IgD-negative memory B cell (primary cell): ENCODE measurements at regions not wholly inside any gene's neighbourhood (a gene's known extent, or its start where the extent isn't known, plus 50 kb on each side); places are given as distances from the start of the nearest gene placed in this dataset.

Experiments
- H3K27ac Mint-ChIP-seq, 3 donors: one replicate each; pipeline ENCODE4 v1.8.0; 2020 to 2022; ENCODE audit warnings: mild to moderate bottlenecking in 3 of 3, mixed read lengths in 3 of 3, moderate library complexity in 1 of 3
- H3K27me3 Mint-ChIP-seq: one replicate; pipeline ENCODE4 v1.8.0; 2021; ENCODE audit warnings: mixed read lengths
- H3K36me3 Mint-ChIP-seq: one replicate; pipeline ENCODE4 v1.8.0; 2020; ENCODE audit warnings: mild to moderate bottlenecking, mixed read lengths
- H3K4me1 Mint-ChIP-seq, 3 donors: one replicate each; pipeline ENCODE4 v1.8.0; 2020 to 2022; ENCODE audit warnings: mixed read lengths in 3 of 3, mild to moderate bottlenecking in 1 of 3
- H3K4me3 Mint-ChIP-seq, 4 donors: one replicate each; pipeline ENCODE4 v1.8.0; 2020 to 2022; ENCODE audit warnings: mild to moderate bottlenecking in 4 of 4, mixed read lengths in 4 of 4, moderate library complexity in 3 of 4
- H3K9me3 Mint-ChIP-seq, 3 donors: one replicate each; pipeline ENCODE4 v1.8.0; 2020 to 2021; ENCODE audit warnings: mixed read lengths in 3 of 3, mild to moderate bottlenecking in 1 of 3

DNA sequence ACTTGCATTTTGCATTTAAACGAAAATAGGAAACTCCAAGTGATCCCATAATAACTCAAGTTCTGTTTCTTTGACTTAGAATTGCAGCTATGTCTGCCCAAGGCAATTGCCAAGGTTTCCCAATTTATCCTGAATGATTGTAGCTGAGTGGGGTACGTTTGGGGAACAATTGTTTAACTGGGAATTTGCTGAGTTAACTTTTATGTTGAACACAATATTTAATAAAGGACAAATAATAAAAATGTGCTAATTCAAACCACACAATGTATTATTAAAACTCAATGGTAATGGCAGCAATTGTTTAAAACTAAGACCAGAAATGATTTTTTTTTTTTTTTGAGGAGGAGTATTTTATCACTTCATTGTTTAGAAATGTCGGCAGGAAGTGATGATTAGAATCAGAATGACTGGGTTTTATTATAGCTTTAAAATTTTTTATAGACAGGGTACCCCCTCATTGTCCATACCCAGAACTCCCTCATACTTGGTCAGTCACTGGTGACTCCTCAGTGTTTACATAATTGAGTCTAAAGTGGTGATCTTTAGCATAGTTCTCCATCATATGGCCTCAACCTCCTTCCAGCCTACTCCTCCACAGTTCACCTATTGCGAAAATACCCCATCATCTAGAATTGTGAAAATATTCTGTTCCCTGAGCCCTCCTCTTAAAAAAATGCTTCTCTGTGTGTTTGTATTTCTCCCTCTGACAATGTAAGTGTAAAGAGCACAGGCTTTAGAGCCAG is 389.2 kb upstream of the CITED2 start:
- Mint-ChIP-seq H3K27ac (no peak overlapping the region), H3K4me1 (no peaks in the 10 kb centered on the region), H3K27me3 (no peaks in the 10 kb centered on the region), H3K9me3 (no peaks in the 10 kb centered on the region), H3K36me3 (no peaks in the 10 kb centered on the region), H3K4me3 (no peak overlapping the region)

DNA sequence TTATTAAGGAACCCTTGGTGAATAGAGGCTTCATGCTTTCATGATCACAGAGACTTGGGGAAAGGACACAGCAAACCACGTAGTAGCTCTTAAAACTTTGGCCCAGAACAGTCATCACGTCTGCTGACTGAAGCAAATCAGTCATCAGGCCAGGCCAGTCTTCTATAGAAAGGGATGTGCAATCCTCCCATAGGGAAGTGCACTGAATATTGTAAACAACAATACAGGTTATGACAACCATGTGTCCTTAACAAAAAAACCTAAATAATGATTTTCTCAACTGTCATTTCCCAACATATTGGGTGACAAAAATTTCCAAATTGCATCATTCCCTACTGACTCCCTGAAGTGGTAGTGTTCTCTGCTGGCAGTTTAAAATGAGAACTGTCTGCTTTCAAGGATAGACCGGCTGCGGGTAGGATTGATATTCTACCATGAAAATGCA is 388.2 kb upstream of the CITED2 start:
- Mint-ChIP-seq H3K27ac (no peak overlapping the region), H3K4me1 (no peaks in the 10 kb centered on the region)

DNA sequence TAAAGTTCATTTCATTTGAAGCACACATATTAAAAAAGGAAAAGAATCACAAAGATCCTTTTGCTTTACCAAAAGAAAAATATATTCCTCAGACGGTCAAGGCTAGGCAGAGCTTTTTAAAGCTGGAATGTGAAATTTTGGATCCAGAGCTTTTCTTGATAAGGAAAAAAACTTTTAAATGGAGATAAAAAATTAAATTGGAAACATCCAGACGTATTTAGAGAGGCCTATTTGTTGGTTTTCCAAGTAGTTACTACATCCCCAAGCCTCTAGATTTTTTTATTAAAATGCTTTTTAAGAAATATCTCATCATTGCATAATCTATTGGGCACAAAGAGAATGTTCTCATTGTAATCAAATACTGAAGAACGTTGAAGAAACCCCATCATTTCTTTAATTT is 385.7 kb upstream of the CITED2 start:
- Mint-ChIP-seq H3K4me1 (no peaks in the 10 kb centered on the region), H3K27ac (no peak overlapping the region), H3K36me3 (no peaks in the 10 kb centered on the region), H3K4me3 (no peak overlapping the region), H3K9me3 (no peaks in the 10 kb centered on the region), H3K27me3 (no peaks in the 10 kb centered on the region)

More for the DNA sequence above, 388.2 kb upstream of the CITED2 start:
- Mint-ChIP-seq H3K9me3 (no peaks in the 10 kb centered on the region), H3K27me3 (no peaks in the 10 kb centered on the region), H3K4me3 (no peak overlapping the region), H3K36me3 (no peaks in the 10 kb centered on the region)

DNA sequence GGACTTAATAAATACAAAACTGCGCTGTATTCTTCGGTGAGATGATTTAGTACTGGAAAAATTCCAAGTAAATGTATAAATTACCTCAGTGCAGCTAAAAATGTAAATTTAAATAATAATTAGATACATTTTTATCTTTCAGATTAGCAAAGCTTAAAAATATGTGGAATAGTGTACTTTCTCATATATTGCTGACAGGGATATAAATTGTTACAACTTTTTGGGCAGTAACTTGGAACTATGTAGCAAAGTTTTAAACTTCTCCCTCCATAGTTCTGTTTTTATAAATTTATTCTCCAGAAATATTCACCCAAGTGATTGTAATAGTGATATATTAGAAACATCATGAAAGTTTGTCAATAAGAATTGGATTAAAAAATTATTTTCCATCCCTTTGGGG is 384.6 kb upstream of the CITED2 start:
- Mint-ChIP-seq H3K36me3 (no peaks in the 10 kb centered on the region), H3K4me3 (no peak overlapping the region), H3K9me3 (no peaks in the 10 kb centered on the region), H3K27me3 (peaks cover 2% of the 10 kb centered on the region), H3K27ac (no peak overlapping the region), H3K4me1 (no peaks in the 10 kb centered on the region)

DNA sequence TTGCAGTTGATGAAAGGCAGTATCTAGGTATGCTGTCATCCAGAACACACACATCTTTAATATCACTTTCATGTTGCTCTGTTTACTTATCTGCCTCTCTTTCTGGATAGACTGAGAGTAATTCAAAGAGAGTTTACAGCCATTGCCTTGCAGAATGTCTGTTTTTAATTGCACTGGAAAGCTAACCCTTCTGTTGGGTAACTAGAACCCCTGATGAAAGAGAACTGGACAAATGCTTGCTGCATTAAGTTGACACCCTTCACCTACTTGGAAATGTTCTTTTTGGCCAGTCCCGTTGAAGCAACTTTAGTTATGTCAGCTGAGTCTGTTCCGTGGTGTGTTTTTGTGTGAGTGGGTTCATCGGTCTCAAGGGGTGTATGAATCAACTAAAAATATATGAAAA is 383.8 kb upstream of the CITED2 start:
- Mint-ChIP-seq H3K4me3 (no peak overlapping the region), H3K4me1 (no peaks in the 10 kb centered on the region), H3K9me3 (no peaks in the 10 kb centered on the region), H3K27me3 (peaks cover 2% of the 10 kb centered on the region), H3K27ac (no peak overlapping the region), H3K36me3 (no peaks in the 10 kb centered on the region)

DNA sequence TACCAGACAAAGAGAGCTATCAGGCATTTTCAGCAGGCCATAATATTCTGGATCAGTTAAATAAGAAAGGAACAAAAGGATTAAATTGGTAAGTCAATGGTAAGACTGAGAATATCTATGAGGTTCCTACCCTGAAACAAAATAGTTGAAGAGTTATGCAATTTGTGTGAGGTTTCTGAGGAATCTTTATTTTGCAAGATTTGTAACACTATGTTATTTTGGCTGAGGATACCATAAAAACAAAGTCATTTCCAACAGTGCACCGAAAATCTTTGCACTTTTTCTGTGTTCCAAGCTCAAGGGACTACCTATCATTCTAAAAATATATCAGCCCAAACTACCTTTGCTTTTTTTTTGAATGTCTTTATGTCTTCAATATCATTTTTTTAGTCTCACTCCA is 383.3 kb upstream of the CITED2 start:
- Mint-ChIP-seq H3K27ac (no peak overlapping the region), H3K36me3 (no peaks in the 10 kb centered on the region), H3K27me3 (peaks cover 2% of the 10 kb centered on the region), H3K4me1 (no peaks in the 10 kb centered on the region), H3K9me3 (no peaks in the 10 kb centered on the region), H3K4me3 (no peak overlapping the region)

DNA sequence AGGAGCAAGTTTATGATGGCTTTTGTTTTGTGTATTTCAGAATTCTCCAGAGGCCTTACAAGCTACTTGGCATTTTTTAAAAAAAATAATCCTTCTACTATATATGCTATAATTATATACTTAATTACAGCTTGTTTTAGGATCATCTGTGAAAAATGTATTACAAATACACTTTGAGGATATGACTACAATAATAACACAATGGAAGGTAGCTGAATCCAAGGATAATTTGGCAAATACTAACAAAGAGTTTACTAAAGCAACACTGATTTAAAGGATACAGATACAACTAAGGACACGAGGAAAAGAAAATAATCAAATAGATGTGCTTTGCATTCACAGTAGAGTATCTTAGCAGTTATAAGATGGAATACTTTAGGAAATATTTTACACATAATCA is 381.9 kb upstream of the CITED2 start:
- no peak overlapping the region for H3K27ac Mint-ChIP-seq
- H3K4me3 Mint-ChIP-seq = no peak overlapping the region
- no peaks in the 10 kb centered on the region for H3K4me1 Mint-ChIP-seq
- no peaks in the 10 kb centered on the region for H3K36me3 Mint-ChIP-seq
- H3K27me3 Mint-ChIP-seq = peaks cover 2% of the 10 kb centered on the region
- H3K9me3 Mint-ChIP-seq = no peaks in the 10 kb centered on the region

DNA sequence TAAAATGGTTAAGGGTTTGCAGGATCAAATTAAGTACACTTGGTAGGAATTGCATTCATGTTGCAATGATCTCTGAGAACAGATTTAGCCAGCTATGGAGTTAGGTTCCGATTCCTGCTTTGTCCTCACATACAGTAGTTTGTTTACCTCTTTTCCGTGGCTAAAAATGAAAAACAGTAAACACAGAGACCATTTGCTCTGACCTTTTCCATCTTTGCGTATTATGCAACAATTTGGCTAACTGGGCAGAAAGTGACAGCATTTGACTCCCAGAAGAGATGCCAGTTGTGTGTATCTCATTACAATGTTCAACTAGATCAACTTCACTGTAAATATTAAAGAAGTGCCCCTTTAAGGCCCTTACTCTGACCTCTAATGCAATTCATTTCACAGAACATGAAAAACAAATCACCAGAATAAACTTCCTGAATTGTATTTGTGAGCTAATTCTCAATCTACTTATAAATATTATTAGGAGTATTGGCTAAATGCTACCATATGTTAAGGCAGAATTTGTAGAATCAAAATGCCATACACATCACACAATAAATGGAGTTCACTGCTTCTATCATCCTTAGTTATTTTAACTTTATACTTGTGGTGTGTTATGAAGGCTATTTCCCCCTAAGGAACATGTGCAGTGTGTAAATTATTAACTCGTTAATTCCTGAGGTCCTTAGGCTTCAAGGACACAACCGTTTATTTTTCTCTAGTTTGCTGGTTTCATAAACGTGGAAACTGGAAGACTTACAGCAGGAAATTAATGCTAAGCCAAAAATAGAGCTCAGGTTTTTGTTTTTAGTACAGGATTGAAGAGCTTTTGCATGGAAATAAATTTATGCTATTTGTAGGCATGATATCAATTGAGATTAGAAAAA is 380.7 kb upstream of the CITED2 start:
- Mint-ChIP-seq H3K36me3 (no peaks in the 10 kb centered on the region), H3K4me3 (no peak overlapping the region)

DNA sequence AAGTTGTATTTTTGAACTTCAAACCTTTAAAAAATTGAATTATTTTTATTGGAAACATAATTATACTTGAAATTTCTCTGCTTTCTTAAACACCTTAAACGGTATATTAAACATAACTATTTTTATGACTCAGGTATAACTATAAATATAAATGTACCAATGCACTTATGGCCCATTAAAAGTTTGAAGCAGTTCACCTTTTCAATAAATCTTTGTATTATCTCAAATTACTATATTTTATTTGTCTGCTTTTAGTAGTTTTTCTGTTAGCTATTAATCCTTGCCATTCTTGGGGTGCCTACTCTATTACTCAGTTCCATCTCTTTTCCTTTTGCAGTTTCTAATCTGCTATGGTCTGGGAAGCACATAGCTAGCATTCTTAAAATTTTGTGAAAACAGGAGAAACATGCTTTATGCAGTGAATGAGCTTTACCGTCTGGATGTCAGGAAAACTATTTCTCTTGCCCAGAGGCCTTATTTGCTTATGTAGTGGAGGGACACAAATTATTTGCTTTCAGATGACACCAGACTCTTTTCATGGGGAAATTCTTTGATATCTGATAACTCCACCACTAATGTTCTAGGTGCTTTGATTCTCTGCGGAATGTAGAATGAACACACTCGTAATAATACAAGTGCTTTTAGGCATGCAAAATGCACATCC is 378.9 kb upstream of the CITED2 start:
- Mint-ChIP-seq H3K4me1 (peaks cover 0 to 2% (median 0%) of the 10 kb centered on the region in 3 donors), H3K27ac (no peak overlapping the region), H3K9me3 (no peaks in the 10 kb centered on the region), H3K27me3 (peaks cover 2% of the 10 kb centered on the region), H3K36me3 (no peaks in the 10 kb centered on the region), H3K4me3 (no peak overlapping the region)

More for the DNA sequence above, 380.7 kb upstream of the CITED2 start:
- H3K27ac Mint-ChIP-seq = no peak overlapping the region
- H3K9me3 Mint-ChIP-seq = no peaks in the 10 kb centered on the region
- H3K4me1 Mint-ChIP-seq = no peaks in the 10 kb centered on the region
- peaks cover 2% of the 10 kb centered on the region for H3K27me3 Mint-ChIP-seq

DNA sequence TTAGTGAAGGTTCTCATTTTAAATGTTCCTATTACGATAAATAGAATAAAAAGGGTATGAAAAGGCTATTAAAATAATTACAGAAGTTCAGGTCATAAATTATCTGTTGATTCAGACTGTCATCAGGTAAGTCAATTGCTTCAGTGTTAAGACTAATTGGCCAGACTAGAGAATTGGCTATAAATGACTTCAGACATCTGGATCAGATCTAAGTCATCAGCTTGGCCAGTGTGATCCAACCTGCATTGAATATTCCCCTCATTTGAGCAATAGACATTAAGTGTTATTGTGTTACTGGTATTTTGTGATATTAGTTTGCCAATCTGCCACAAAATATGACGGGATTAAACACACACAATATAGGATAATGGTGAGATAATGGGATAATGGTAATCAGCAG is 377.6 kb upstream of the CITED2 start:
- no peak overlapping the region for H3K27ac Mint-ChIP-seq
- H3K36me3 Mint-ChIP-seq = no peaks in the 10 kb centered on the region
- H3K4me3 Mint-ChIP-seq = no peak overlapping the region
- peaks cover 2% of the 10 kb centered on the region for H3K27me3 Mint-ChIP-seq
- no peaks in the 10 kb centered on the region for H3K9me3 Mint-ChIP-seq
- peaks cover 0 to 2% (median 0%) of the 10 kb centered on the region in 3 donors for H3K4me1 Mint-ChIP-seq

DNA sequence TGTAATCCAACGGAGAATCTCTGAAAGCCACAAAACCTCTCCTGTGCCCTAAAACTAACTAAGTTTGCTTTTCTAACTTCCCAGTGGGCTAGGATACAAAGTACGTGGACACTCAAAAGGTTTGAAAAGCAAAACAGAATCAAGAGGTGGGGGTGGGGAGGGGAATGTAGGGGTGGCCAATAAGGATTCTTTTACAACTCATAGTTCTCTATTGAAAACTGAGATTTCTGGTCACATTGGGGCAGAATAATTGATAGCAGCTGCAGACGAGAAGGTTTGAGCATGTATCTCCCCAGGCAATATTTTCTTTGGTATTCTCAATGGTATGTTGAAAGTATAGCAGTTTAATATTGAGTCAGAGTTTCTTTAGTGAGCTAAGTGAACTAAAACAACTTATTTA is 376.7 kb upstream of the CITED2 start:
- H3K4me1 Mint-ChIP-seq = peaks cover 0 to 2% (median 0%) of the 10 kb centered on the region in 3 donors

DNA sequence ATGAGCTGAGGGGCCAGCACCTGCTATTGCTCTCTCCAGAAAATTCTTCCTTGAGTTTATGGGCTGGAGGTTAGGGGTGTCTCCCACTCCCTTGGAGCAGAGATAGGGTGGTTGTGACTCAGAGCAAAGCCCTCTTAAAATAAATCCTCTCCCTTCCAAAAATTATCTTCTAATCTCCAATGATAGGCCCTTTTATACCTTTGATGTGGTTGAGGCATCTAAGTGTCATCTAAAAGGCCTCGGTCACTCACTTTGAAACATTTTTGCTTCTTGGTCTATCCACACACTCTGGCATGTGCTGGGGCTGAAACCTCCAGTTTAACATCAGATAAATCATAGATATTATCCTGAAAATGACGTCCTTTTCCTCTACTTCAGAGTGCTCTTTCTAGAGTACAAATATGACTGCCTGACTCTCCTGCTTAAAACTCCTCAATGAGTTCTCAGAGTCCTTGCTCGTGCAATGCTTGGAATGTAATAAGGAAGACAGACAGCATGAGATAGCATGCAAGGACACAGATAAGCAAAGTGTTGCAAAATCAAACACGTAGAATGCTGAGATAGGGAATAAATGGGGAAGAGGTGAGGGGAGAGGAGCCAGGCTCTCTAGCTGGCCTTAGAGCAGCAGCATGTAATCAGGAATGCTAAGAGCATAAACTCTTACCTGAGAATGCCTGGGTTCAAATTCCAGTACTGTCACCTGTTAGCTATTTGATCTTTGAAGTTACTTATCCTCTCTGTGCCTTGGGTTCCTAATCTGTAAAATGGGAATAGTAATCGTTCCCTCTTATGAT is 374.1 kb upstream of the CITED2 start:
- Mint-ChIP-seq H3K4me3 (no peak overlapping the region), H3K36me3 (no peaks in the 10 kb centered on the region), H3K27ac (no peak overlapping the region), H3K4me1 (peaks cover 0 to 2% (median 0%) of the 10 kb centered on the region in 3 donors), H3K9me3 (no peaks in the 10 kb centered on the region), H3K27me3 (no peaks in the 10 kb centered on the region)

More for the DNA sequence above, 376.7 kb upstream of the CITED2 start:
- Mint-ChIP-seq H3K9me3 (no peaks in the 10 kb centered on the region), H3K27me3 (peaks cover 2% of the 10 kb centered on the region), H3K27ac (no peak overlapping the region), H3K36me3 (no peaks in the 10 kb centered on the region), H3K4me3 (no peak overlapping the region)

DNA sequence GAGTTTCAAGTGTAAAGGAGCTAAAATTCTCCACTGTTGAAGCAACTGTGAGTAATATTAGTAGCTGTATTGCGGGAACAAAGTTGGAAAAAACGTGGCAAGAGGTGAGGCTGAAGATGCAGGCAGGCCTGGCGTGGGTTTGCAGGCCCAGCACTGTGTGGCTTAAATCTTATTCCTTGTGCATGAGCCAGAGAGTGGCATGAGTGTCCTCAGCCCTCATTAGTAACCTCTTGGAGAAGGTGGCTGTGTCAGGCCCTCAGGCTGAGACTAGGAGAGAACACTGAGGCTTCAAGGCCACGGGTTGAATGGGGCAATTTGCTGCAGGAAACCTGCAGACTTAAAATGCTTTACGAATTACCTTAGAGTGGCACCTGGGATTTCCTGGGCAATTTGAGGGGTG is 372.7 kb upstream of the CITED2 start:
- Mint-ChIP-seq H3K4me1 (peaks cover 0 to 2% (median 0%) of the 10 kb centered on the region in 3 donors), H3K27ac (no peak overlapping the region), H3K9me3 (no peaks in the 10 kb centered on the region), H3K4me3 (no peak overlapping the region), H3K27me3 (no peaks in the 10 kb centered on the region), H3K36me3 (no peaks in the 10 kb centered on the region)

DNA sequence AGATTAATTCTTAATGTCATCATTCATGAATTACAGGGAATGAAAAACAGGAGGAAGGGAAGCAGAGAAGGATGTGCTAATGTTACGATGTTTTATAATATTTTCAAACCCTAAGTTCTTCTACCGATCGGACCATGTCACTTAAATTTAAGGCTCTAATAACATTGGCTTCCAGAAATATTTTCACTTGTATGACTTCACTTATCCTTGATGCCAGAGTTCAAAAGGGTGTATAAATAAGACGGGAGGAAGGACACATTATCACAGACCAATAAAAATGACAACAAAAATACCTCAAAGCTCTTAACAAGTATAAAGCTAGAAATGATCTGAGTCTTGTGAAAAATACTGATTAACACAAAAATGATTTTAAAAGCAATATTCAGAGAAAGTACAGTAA is 370.4 kb upstream of the CITED2 start:
- no peaks in the 10 kb centered on the region for H3K36me3 Mint-ChIP-seq
- H3K27ac Mint-ChIP-seq = no peak overlapping the region
- H3K4me3 Mint-ChIP-seq = no peak overlapping the region
- H3K27me3 Mint-ChIP-seq = no peaks in the 10 kb centered on the region
- H3K4me1 Mint-ChIP-seq = peaks cover 0 to 2% (median 0%) of the 10 kb centered on the region in 3 donors
- H3K9me3 Mint-ChIP-seq = no peaks in the 10 kb centered on the region
